ENCODE measurements at regions not wholly inside any gene's neighbourhood (a gene's known extent, or its start where the extent isn't known, plus 50 kb on each side); places are given as distances from the start of the nearest gene placed in this dataset.

GRCh38 chr16:47986031-47986430 is 169.8 kb downstream of the ABCC12 start (continued):
- TF ChIP-seq, protein P1, sequence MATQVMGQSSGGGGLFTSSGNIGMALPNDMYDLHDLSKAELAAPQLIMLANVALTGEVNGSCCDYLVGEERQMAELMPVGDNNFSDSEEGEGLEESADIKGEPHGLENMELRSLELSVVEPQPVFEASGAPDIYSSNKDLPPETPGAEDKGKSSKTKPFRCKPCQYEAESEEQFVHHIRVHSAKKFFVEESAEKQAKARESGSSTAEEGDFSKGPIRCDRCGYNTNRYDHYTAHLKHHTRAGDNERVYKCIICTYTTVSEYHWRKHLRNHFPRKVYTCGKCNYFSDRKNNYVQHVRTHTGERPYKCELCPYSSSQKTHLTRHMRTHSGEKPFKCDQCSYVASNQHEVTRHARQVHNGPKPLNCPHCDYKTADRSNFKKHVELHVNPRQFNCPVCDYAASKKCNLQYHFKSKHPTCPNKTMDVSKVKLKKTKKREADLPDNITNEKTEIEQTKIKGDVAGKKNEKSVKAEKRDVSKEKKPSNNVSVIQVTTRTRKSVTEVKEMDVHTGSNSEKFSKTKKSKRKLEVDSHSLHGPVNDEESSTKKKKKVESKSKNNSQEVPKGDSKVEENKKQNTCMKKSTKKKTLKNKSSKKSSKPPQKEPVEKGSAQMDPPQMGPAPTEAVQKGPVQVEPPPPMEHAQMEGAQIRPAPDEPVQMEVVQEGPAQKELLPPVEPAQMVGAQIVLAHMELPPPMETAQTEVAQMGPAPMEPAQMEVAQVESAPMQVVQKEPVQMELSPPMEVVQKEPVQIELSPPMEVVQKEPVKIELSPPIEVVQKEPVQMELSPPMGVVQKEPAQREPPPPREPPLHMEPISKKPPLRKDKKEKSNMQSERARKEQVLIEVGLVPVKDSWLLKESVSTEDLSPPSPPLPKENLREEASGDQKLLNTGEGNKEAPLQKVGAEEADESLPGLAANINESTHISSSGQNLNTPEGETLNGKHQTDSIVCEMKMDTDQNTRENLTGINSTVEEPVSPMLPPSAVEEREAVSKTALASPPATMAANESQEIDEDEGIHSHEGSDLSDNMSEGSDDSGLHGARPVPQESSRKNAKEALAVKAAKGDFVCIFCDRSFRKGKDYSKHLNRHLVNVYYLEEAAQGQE (IDR thresholded peaks at IDR 0.05; ENCODE audit: unreplicated experiment): no peak

GRCh38 chr16:47984669-47985068 is 171.1 kb downstream of the ABCC12 start:
- no peak overlapping the region for H3K4me3 Mint-ChIP-seq
- H3K4me2 ChIP-seq: no peak overlapping the region
- no peaks in the 10 kb centered on the region for H3F3A ChIP-seq (replicated peaks; ENCODE audit: low read depth)
- peaks cover 6% of the 10 kb centered on the region; the same call in 1 of the 2 replicates for H3K9me2 ChIP-seq (ENCODE audit: insufficient read depth)
- no peaks in the 10 kb centered on the region for H4K20me1 ChIP-seq (replicated peaks; ENCODE audit: insufficient read depth)
- peaks cover 14% of the 10 kb centered on the region for H3K4me1 Mint-ChIP-seq
- H3K27ac ChIP-seq (ENCODE audit: low read depth): no peak overlapping the region
- no peaks in the 10 kb centered on the region for H3K36me3 ChIP-seq (ENCODE audit: insufficient read depth)
- ATAC-seq (no peak), DNase-seq (ENCODE audit: low spot score) (no peak)
- H3K27ac Mint-ChIP-seq: no peak overlapping the region
- H3K79me2 ChIP-seq (replicated peaks; ENCODE audit: insufficient read depth): no peaks in the 10 kb centered on the region
- H3K9me3 Mint-ChIP-seq: peaks cover under 1% of the 10 kb centered on the region; the same call in 2 of the 3 replicates
- no peaks in the 10 kb centered on the region for H3K27me3 ChIP-seq (ENCODE audit: insufficient read depth)
- H3K4me3 ChIP-seq: no peak overlapping the region
- no peak overlapping the region for H2AFZ ChIP-seq
- H3K36me3 Mint-ChIP-seq (ENCODE audit: low read depth): no peaks in the 10 kb centered on the region
- no peaks in the 10 kb centered on the region for H3K27me3 Mint-ChIP-seq (ENCODE audit: insufficient read depth, low read depth, poor library complexity)
- TF ChIP-seq CTCF (conservative IDR thresholded peaks at IDR 0.05; ENCODE audit: low read depth in 2 of 2) (no peak), ZNF114 (CRISPR knock-in tag; IDR thresholded peaks at IDR 0.05) (no peak), NANOG (IDR thresholded peaks at IDR 0.05; ENCODE audit: borderline replicate concordance) (no peak), STAT1 (IDR thresholded peaks at IDR 0.05; ENCODE audit: unreplicated experiment) (no peak), ETS1 (IDR thresholded peaks at IDR 0.05) (no peak), JUNB (IDR thresholded peaks at IDR 0.05; ENCODE audit: unreplicated experiment) (no peak)
- TF ChIP-seq, protein P1 (IDR thresholded peaks at IDR 0.05; ENCODE audit: unreplicated experiment): no peak
- 0 out of 2 replicates have a peak, but pooled peaks cover 6% of the 10 kb centered on the region for H3K4me1 ChIP-seq (ENCODE audit: insufficient read depth)
